A673 (cell line): ENCODE measurements at regions not wholly inside any gene's neighbourhood (a gene's known extent, or its start where the extent isn't known, plus 50 kb on each side); places are given as distances from the start of the nearest gene placed in this dataset.

ENCODE experiments used
- BruUV-seq: library from RNA; stranded (reverse); fragments of 400-500 nt; replicated peaks from 2 replicates; lab custom pipeline; 2021; lab: Mats Ljungman, UMichigan
- CTCF ChIA-PET: fragments of 300-600 bp; sonication (Branson Sonifier 250); formaldehyde crosslinking; loops from one replicate; lab custom pipeline; 2022; ENCODE audit warnings: antibody characterized with exemption; lab: Charles Lee
- POLR2A ChIA-PET: fragments of 300-600 bp; sonication (Branson Sonifier 250); formaldehyde crosslinking; loops from one replicate; lab custom pipeline; 2022; ENCODE audit warnings: antibody characterized with exemption; ENCODE audit not compliant: low non-redundant PET; lab: Charles Lee
- DNase-seq: peaks from one replicate; pipeline ENCODE4 v3.0.0-alpha.2; 2015; ENCODE audit warnings: low spot score
- H3K27ac ChIP-seq: fragments of 200-600 bp; sonication (generic); 2 replicates; pipeline ENCODE4 v1.5.1; 2016; ENCODE audit warnings: mixed run types, low read depth, mild to moderate bottlenecking, mixed read lengths, antibody characterized with exemption, low read length; ENCODE audit not compliant: poor library complexity, severe bottlenecking
- H3K27me3 ChIP-seq: fragments of 200-600 bp; sonication (generic); replicated peaks from 2 replicates; pipeline ENCODE4 v1.6.1; 2017; ENCODE audit warnings: mixed run types, low read depth, mild to moderate bottlenecking, mixed read lengths, antibody characterized with exemption, low read length; ENCODE audit not compliant: insufficient read depth, poor library complexity
- H3K36me3 ChIP-seq: fragments of 200-600 bp; sonication (generic); 2 replicates; pipeline ENCODE4 v1.6.1; 2016; ENCODE audit warnings: mixed run types, mild to moderate bottlenecking, mixed read lengths, antibody characterized with exemption, low read length; ENCODE audit not compliant: insufficient read depth, poor library complexity, severe bottlenecking
- H3K4me1 ChIP-seq: fragments of 200-600 bp; sonication (generic); 2 replicates; pipeline ENCODE4 v1.6.1; 2017; ENCODE audit warnings: mixed run types, mild to moderate bottlenecking, mixed read lengths, antibody characterized with exemption, low read length; ENCODE audit not compliant: insufficient read depth, poor library complexity, severe bottlenecking
- H3K4me3 ChIP-seq: fragments of 200-600 bp; sonication (generic); 2 replicates; pipeline ENCODE4 v1.5.1; 2016; ENCODE audit warnings: low read depth, mixed run types, mild to moderate bottlenecking, mixed read lengths, low read length; ENCODE audit not compliant: poor library complexity, severe bottlenecking
- H3K9me3 ChIP-seq: fragments of 200-600 bp; sonication (generic); 2 replicates; pipeline ENCODE4 v1.6.1; 2016; ENCODE audit warnings: mixed run types, low read depth, mild to moderate bottlenecking, mixed read lengths, antibody characterized with exemption, low read length; ENCODE audit not compliant: poor library complexity, severe bottlenecking
- CTCF ChIP-seq: fragments of 300-800, 200-600 bp; sonication (generic); conservative IDR thresholded peaks from 2 replicates; pipeline ENCODE4 v1.5.1; 2017; ENCODE audit warnings: low read depth, mild to moderate bottlenecking, antibody characterized with exemption, low read length, moderate library complexity, mixed read lengths
- EZH2 ChIP-seq: fragments of 200-600 bp; sonication (generic); IDR thresholded peaks from 2 replicates; pipeline ENCODE4 v1.6.1; 2017; ENCODE audit warnings: borderline replicate concordance, low read depth, mild to moderate bottlenecking, mixed read lengths, antibody characterized with exemption, low read length; ENCODE audit not compliant: poor library complexity, severe bottlenecking
- intact Hi-C: fragments of 100-400 bp; cut with micrococcal nuclease; formaldehyde crosslinking; loops from one replicate; pipeline ENCODE4 v1.10.0; 2022; ENCODE audit not compliant: unreplicated experiment

GRCh38 chr13:82323101-82323500 lies 1559.2 kb downstream of the SLITRK1 start:
- no peak overlapping the region for H3K27ac ChIP-seq
- intact Hi-C loops, result loop anchor here (5.0 kb wide), 1 partner anchor 396 kb away; no protein-coding TSS in a partner anchor
- no peak for DNase-seq
- no peaks in the 10 kb centered on the region for H3K4me1 ChIP-seq
- H3K9me3 ChIP-seq, result no peaks in the 10 kb centered on the region
- no TSS peak for BruUV-seq
- CTCF ChIA-PET, result no interaction called here
- TF ChIP-seq CTCF, result no peak
- TF ChIP-seq EZH2, result no peak
- POLR2A ChIA-PET, result no interaction called here
- H3K27me3 ChIP-seq, result no peaks in the 10 kb centered on the region
- H3K36me3 ChIP-seq, result no peaks in the 10 kb centered on the region
- H3K4me3 ChIP-seq, result no peak overlapping the region

- Histone ChIP-seq H3K4me3 (no peak overlapping the region), H3K4me1 (no peaks in the 10 kb centered on the region), H3K27me3 (no peaks in the 10 kb centered on the region), H3K27ac (no peak overlapping the region), H3K36me3 (no peaks in the 10 kb centered on the region), H3K9me3 (no peaks in the 10 kb centered on the region)
- POLR2A ChIA-PET, result no interaction called here
- BruUV-seq, result no TSS peak
- intact Hi-C loops, result no loop called here
- CTCF ChIA-PET, result no interaction called here
- no peak for DNase-seq
- TF ChIP-seq CTCF (no peak), EZH2 (no peak)
Measured at GRCh38 chr13:82305588-82305987, 1576.7 kb downstream of the SLITRK1 start.

GRCh38 chr13:82298106-82298505 lies 1584.2 kb downstream of the SLITRK1 start:
- intact Hi-C loops, result no loop called here
- H3K27ac ChIP-seq, result no peak overlapping the region
- no TSS peak for BruUV-seq
- no peak for DNase-seq
- no peaks in the 10 kb centered on the region for H3K9me3 ChIP-seq
- H3K27me3 ChIP-seq, result no peaks in the 10 kb centered on the region
- H3K4me3 ChIP-seq, result no peak overlapping the region
- H3K4me1 ChIP-seq, result no peaks in the 10 kb centered on the region
- POLR2A ChIA-PET, result no interaction called here
- TF ChIP-seq EZH2, result no peak
- no peak for TF ChIP-seq CTCF
- no peaks in the 10 kb centered on the region for H3K36me3 ChIP-seq
- CTCF ChIA-PET, result no interaction called here
